Body of pancreas (tissue), 4 donors: ENCODE measurements at regions not wholly inside any gene's neighbourhood (a gene's known extent, or its start where the extent isn't known, plus 50 kb on each side); places are given as distances from the start of the nearest gene placed in this dataset.

Experiments used
- ATAC-seq: fragments of 150-250 bp; one replicate; pipeline ENCODE4 v1.9.1; 2016
- DNase-seq, 4 donors: peaks; one replicate each; pipeline ENCODE4 v3.0.0-alpha.2; 2019
- H3K27ac ChIP-seq, 4 donors: fragments of 200-600 bp; sonication (generic); 1 replicate in 3 of 4; 2 replicates in 1 of 4; pipeline versions ENCODE4 v1.5.1 to v1.6.1; 2016 to 2019; ENCODE audit warnings: mild to moderate bottlenecking in 1 of 4, mixed read lengths in 1 of 4, moderate library complexity in 1 of 4
- H3K27me3 ChIP-seq, 2 donors: fragments of 200-600 bp; sonication (generic); one replicate each; pipeline ENCODE4 v1.6.0; 2016; ENCODE audit warnings: mild to moderate bottlenecking in 1 of 2
- H3K36me3 ChIP-seq, 2 donors: fragments of 200-600 bp; sonication (generic); replicated peaks in 1 of 2; 2 replicates each; pipeline ENCODE4 v1.5.1; 2016; ENCODE audit warnings: low read depth in 2 of 2; ENCODE audit not compliant: insufficient read depth in 1 of 2
- H3K4me1 ChIP-seq: fragments of 200-600 bp; sonication (generic); one replicate; pipeline ENCODE4 v1.6.0; 2016
- H3K4me3 ChIP-seq, 2 donors: fragments of 200-600 bp; sonication (generic); 1 replicate in 1 of 2; 2 replicates in 1 of 2; pipeline ENCODE4 v1.5.1; 2016 to 2019
- H3K9me3 ChIP-seq, 3 donors: fragments of 200-600 bp; sonication (generic); 1 replicate in 2 of 3; 2 replicates in 1 of 3; pipeline ENCODE4 v1.5.1; 2016
- POLR2A ChIP-seq, 3 donors: fragments of 450-650 bp; IDR thresholded peaks; one replicate each; pipeline ENCODE4 v1.6.1; 2016; ENCODE audit warnings: antibody characterized with exemption in 3 of 3, mild to moderate bottlenecking in 2 of 3
- WGBS, 2 donors: methylation state at CpG; one replicate each; pipeline ENCODE4 v1.1.5; 2017; 5-methylcytosine and 5-hydroxymethylcytosine counted together
- intact Hi-C: fragments of 100-400 bp; cut with DNase I; formaldehyde crosslinking; loops from one replicate; pipeline ENCODE4 v1.15.1; 2023
- TF ChIP-seq, protein P1 (sequence below), 7 experiments: fragments of 450-650 bp in 4 of 7; fragments of 200-600 bp in 3 of 7; sonication (generic) in 3 of 7; IDR thresholded peaks; one replicate each; pipeline ENCODE4 v1.5.1; 2016 to 2019; ENCODE audit warnings: antibody characterized with exemption in 7 of 7

- DNase-seq, result no peak
- H3K9me3 ChIP-seq, result no peaks in the 10 kb centered on the region
- no peaks in the 10 kb centered on the region for H3K27me3 ChIP-seq
- H3K4me3 ChIP-seq, result no peak overlapping the region
- TF ChIP-seq, protein P1, sequence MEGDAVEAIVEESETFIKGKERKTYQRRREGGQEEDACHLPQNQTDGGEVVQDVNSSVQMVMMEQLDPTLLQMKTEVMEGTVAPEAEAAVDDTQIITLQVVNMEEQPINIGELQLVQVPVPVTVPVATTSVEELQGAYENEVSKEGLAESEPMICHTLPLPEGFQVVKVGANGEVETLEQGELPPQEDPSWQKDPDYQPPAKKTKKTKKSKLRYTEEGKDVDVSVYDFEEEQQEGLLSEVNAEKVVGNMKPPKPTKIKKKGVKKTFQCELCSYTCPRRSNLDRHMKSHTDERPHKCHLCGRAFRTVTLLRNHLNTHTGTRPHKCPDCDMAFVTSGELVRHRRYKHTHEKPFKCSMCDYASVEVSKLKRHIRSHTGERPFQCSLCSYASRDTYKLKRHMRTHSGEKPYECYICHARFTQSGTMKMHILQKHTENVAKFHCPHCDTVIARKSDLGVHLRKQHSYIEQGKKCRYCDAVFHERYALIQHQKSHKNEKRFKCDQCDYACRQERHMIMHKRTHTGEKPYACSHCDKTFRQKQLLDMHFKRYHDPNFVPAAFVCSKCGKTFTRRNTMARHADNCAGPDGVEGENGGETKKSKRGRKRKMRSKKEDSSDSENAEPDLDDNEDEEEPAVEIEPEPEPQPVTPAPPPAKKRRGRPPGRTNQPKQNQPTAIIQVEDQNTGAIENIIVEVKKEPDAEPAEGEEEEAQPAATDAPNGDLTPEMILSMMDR (IDR thresholded peaks at IDR 0.05), result no peak
- no peak for TF ChIP-seq POLR2A (IDR thresholded peaks at IDR 0.05)
- H3K27ac ChIP-seq, result no peak overlapping the region
- ATAC-seq, result no peak
- 78 to 83% methylated on average over 1 of the region's 1 CpG for WGBS, 2 donors
- H3K36me3 ChIP-seq, result no peaks in the 10 kb centered on the region
- no peaks in the 10 kb centered on the region for H3K4me1 ChIP-seq
- intact Hi-C loops, result no loop called here
Observed at GRCh38 chr5:71806711-71807110, 87.6 kb downstream of the CARTPT start.

GRCh38 chr5:71807909-71808308 is 88.8 kb downstream of the CARTPT start:
- DNase-seq, result no peak
- Histone ChIP-seq H3K9me3 (no peaks in the 10 kb centered on the region), H3K4me1 (no peaks in the 10 kb centered on the region), H3K36me3 (no peaks in the 10 kb centered on the region), H3K27ac (no peak overlapping the region), H3K27me3 (no peaks in the 10 kb centered on the region), H3K4me3 (no peak overlapping the region)
- intact Hi-C loops, result no loop called here
- no peak for ATAC-seq
- TF ChIP-seq POLR2A (IDR thresholded peaks at IDR 0.05), result no peak
- TF ChIP-seq, protein P1 (IDR thresholded peaks at IDR 0.05), result no peak
- WGBS, 2 donors, result 52 to 55% methylated on average over 3 to 4 of the region's 4 CpGs

- no peaks in the 10 kb centered on the region for H3K4me1 ChIP-seq
- no peaks in the 10 kb centered on the region for H3K36me3 ChIP-seq
- intact Hi-C loops, result no loop called here
- WGBS, 2 donors, result 66 to 75% methylated on average over 2 of the region's 2 CpGs
- H3K27ac ChIP-seq, result no peak overlapping the region
- no peaks in the 10 kb centered on the region for H3K9me3 ChIP-seq
- no peak for TF ChIP-seq POLR2A (IDR thresholded peaks at IDR 0.05)
- TF ChIP-seq, protein P1 (IDR thresholded peaks at IDR 0.05), result no peak
- ATAC-seq (no peak), DNase-seq (no peak)
- no peaks in the 10 kb centered on the region for H3K27me3 ChIP-seq
- H3K4me3 ChIP-seq, result no peak overlapping the region
Observed at GRCh38 chr5:71809446-71809845, 90.4 kb downstream of the CARTPT start.

- intact Hi-C loops, result no loop called here
- WGBS, 2 donors, result 63 to 67% methylated on average over 3 to 9 of the region's 9 CpGs
- Histone ChIP-seq H3K27me3 (no peaks in the 10 kb centered on the region), H3K4me1 (no peaks in the 10 kb centered on the region), H3K4me3 (no peak overlapping the region), H3K36me3 (no peaks in the 10 kb centered on the region), H3K27ac (no peak overlapping the region), H3K9me3 (no peaks in the 10 kb centered on the region)
- DNase-seq (no peak), ATAC-seq (no peak)
- TF ChIP-seq POLR2A (IDR thresholded peaks at IDR 0.05), result no peak
- TF ChIP-seq, protein P1 (IDR thresholded peaks at IDR 0.05), result no peak
Observed at GRCh38 chr5:71810023-71810422, 90.9 kb downstream of the CARTPT start.

GRCh38 chr5:71810471-71811195 is 91.6 kb downstream of the CARTPT start:
- Histone ChIP-seq H3K27ac (no peak overlapping the region), H3K4me1 (no peaks in the 10 kb centered on the region), H3K36me3 (no peaks in the 10 kb centered on the region), H3K27me3 (no peaks in the 10 kb centered on the region), H3K9me3 (no peaks in the 10 kb centered on the region), H3K4me3 (no peak overlapping the region)
- ATAC-seq (no peak), DNase-seq (no peak)
- 79 to 81% methylated on average over 9 of the region's 9 CpGs for WGBS, 2 donors
- intact Hi-C loops, result no loop called here
- TF ChIP-seq, protein P1 (IDR thresholded peaks at IDR 0.05), result no peak
- no peak for TF ChIP-seq POLR2A (IDR thresholded peaks at IDR 0.05)
